HG03139 (cell line): ENCODE measurements at regions not wholly inside any gene's neighbourhood (a gene's known extent, or its start where the extent isn't known, plus 50 kb on each side); places are given as distances from the start of the nearest gene placed in this dataset.
"Not testable (repeated sequence)": the region's sequence is repeated elsewhere in the genome, so short reads cannot be mapped to it uniquely, and the experiment has no call there.

Experiments
- ATAC-seq: cut with Tn5 transposase; IDR thresholded peaks from one replicate; pipeline ENCODE4 v1.9.1; 2021; ENCODE audit not compliant: unreplicated experiment

- ATAC-seq, result not testable (repeated sequence)
Measured at GRCh38 chr22:23464796-23465195, 115.3 kb downstream of the IGLL1 start.

GRCh38 chr22:23460517-23461031 is 119.5 kb downstream of the IGLL1 start:
- not testable (repeated sequence) for ATAC-seq

- not testable (repeated sequence) for ATAC-seq
Measured at GRCh38 chr22:23459645-23460516, 120.2 kb downstream of the IGLL1 start.

GRCh38 chr22:23458663-23459541 is 121.2 kb downstream of the IGLL1 start:
- no peak for ATAC-seq

- no peak for ATAC-seq
Measured at GRCh38 chr22:23457380-23457985, 122.6 kb downstream of the IGLL1 start.

GRCh38 chr22:23456666-23457379 is 123.3 kb downstream of the IGLL1 start:
- ATAC-seq, result not testable (repeated sequence)

GRCh38 chr22:23454345-23454744 is 125.7 kb downstream of the IGLL1 start:
- not testable (repeated sequence) for ATAC-seq

- ATAC-seq, result no peak
Measured at GRCh38 chr22:23453277-23453676, 126.8 kb downstream of the IGLL1 start.

- ATAC-seq, result no peak
Measured at GRCh38 chr22:23452231-23453010, 127.7 kb downstream of the IGLL1 start.

- not testable (repeated sequence) for ATAC-seq
Measured at GRCh38 chr22:23451452-23452230, 128.4 kb downstream of the IGLL1 start.

GRCh38 chr22:23450821-23451220 is 129.3 kb downstream of the IGLL1 start:
- not testable (repeated sequence) for ATAC-seq

- no peak for ATAC-seq
Measured at GRCh38 chr22:23450434-23450795, 129.7 kb downstream of the IGLL1 start.

- ATAC-seq, result not testable (repeated sequence)
Measured at GRCh38 chr22:23449748-23450433, 130.2 kb downstream of the IGLL1 start.

- not testable (repeated sequence) for ATAC-seq
Measured at GRCh38 chr22:23448499-23449288, 131.4 kb downstream of the IGLL1 start.

- ATAC-seq, result no peak
Measured at GRCh38 chr22:23446796-23447350, 133.2 kb downstream of the IGLL1 start.

- ATAC-seq, result not testable (repeated sequence)
Measured at GRCh38 chr22:23446194-23446593, 133.9 kb downstream of the IGLL1 start.

- ATAC-seq, result not testable (repeated sequence)
Measured at GRCh38 chr22:23443905-23444304, 136.2 kb downstream of the IGLL1 start.
